ENCODE measurements at regions not wholly inside any gene's neighbourhood (a gene's known extent, or its start where the extent isn't known, plus 50 kb on each side); places are given as distances from the start of the nearest gene placed in this dataset.

DNA sequence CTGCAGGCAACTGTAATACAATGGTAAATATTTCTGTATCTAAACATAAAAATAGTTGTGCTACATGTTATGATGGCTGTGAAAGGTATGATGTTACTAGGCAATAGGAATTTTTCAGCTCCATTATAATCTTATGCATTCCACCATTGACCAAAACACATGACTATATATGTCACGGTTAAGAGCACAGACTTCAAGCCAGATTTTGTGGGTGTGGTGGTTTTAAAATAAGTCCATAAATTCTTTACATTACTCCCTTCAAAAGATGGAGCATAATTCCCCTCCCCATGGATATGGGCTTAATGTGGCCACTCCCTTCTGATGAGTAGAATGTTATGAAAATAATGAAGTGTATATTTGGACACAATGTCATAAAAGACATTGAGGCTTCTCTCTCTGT is 88.4 kb upstream of the TBC1D5 start:
- no peak for DNase-seq
- Histone ChIP-seq H3K27me3 (replicated peaks) (no peaks in the 10 kb centered on the region), H3K4me3 (ENCODE audit: low read depth, low read length) (no peak overlapping the region), H3K27ac (no peak overlapping the region), H3K36me3 (replicated peaks) (no peaks in the 10 kb centered on the region)
- in situ Hi-C loops (cut with HindIII; ENCODE audit: low pct_ligation_motif_present, low sequenced_read_pairs): loop anchor here (25.0 kb wide), 1 partner anchor 218 kb away; no protein-coding TSS in a partner anchor
- TF ChIP-seq CTCF (IDR thresholded peaks at IDR 0.05; ENCODE audit: low read depth, low read length, missing control alignments): no peak

DNA sequence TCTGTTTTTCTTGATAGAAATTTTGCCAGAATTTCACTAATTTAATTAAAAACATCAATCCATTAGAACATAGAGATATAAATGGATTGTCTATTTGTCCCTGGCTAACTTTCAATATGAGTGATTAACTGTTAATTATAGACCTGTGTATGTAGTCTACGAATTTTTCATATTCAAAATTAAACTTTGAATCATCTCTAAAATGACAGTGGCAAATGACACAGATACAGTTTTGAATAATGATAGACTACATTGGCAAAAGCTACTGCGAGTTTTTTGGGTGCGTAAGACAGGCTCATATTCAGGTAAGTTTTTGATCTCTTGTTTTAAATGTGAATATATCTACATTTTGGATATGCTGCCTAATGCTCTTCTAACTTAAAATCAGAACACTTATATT is 86.0 kb upstream of the TBC1D5 start:
- in situ Hi-C loops (cut with HindIII; ENCODE audit: low pct_ligation_motif_present, low sequenced_read_pairs): loop anchor here (25.0 kb wide), 1 partner anchor 216 kb away; no protein-coding TSS in a partner anchor
- no peaks in the 10 kb centered on the region for H3K27me3 ChIP-seq (replicated peaks)
- H3K27ac ChIP-seq: no peak overlapping the region
- H3K36me3 ChIP-seq (replicated peaks): no peaks in the 10 kb centered on the region
- H3K4me3 ChIP-seq (ENCODE audit: low read depth, low read length): no peak overlapping the region
- no peak for TF ChIP-seq CTCF (IDR thresholded peaks at IDR 0.05; ENCODE audit: low read depth, low read length, missing control alignments)
- no peak for DNase-seq

GRCh38 chr3:17825298-17825697 is 82.9 kb upstream of the TBC1D5 start:
- Histone ChIP-seq H3K4me3 (ENCODE audit: low read depth, low read length) (no peak overlapping the region), H3K36me3 (replicated peaks) (no peaks in the 10 kb centered on the region), H3K27ac (no peak overlapping the region), H3K27me3 (replicated peaks) (no peaks in the 10 kb centered on the region)
- in situ Hi-C loops (cut with HindIII; ENCODE audit: low pct_ligation_motif_present, low sequenced_read_pairs): loop anchor here (25.0 kb wide), 1 partner anchor 213 kb away; no protein-coding TSS in a partner anchor
- no peak for DNase-seq
- no peak for TF ChIP-seq CTCF (IDR thresholded peaks at IDR 0.05; ENCODE audit: low read depth, low read length, missing control alignments)

- H3K36me3 ChIP-seq (replicated peaks): no peaks in the 10 kb centered on the region
- no peak overlapping the region for H3K4me3 ChIP-seq (ENCODE audit: low read depth, low read length)
- H3K27ac ChIP-seq: no peak overlapping the region
- no peak for TF ChIP-seq CTCF (IDR thresholded peaks at IDR 0.05; ENCODE audit: low read depth, low read length, missing control alignments)
- in situ Hi-C loops (cut with HindIII; ENCODE audit: low pct_ligation_motif_present, low sequenced_read_pairs): no loop called here
- DNase-seq: no peak
- no peaks in the 10 kb centered on the region for H3K27me3 ChIP-seq (replicated peaks)
Observed at GRCh38 chr3:17823816-17824215, 81.4 kb upstream of the TBC1D5 start.

DNA sequence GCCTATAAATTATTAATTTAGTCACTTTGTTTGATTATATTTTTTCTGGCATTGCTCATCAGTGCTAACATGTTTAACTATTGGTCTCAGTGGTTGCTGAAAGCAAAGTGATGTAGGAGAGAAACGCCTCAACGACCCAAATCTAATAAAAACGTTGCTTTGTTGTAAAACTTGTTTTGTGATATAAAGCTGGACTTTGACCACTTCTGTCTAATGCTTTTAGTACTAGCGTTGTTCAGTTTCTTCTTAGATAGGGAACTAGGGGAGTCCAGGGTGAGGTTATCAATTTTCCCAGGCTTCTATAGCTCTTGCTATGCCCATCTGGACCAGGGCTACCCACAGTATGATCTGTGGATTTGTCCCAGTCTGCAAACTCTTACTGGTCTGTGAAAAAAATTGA is 80.6 kb upstream of the TBC1D5 start:
- H3K4me3 ChIP-seq (ENCODE audit: low read depth, low read length): no peak overlapping the region
- no peaks in the 10 kb centered on the region for H3K27me3 ChIP-seq (replicated peaks)
- no peak overlapping the region for H3K27ac ChIP-seq
- H3K36me3 ChIP-seq (replicated peaks): no peaks in the 10 kb centered on the region
- no peak for DNase-seq
- in situ Hi-C loops (cut with HindIII; ENCODE audit: low pct_ligation_motif_present, low sequenced_read_pairs): no loop called here
- no peak for TF ChIP-seq CTCF (IDR thresholded peaks at IDR 0.05; ENCODE audit: low read depth, low read length, missing control alignments)

DNA sequence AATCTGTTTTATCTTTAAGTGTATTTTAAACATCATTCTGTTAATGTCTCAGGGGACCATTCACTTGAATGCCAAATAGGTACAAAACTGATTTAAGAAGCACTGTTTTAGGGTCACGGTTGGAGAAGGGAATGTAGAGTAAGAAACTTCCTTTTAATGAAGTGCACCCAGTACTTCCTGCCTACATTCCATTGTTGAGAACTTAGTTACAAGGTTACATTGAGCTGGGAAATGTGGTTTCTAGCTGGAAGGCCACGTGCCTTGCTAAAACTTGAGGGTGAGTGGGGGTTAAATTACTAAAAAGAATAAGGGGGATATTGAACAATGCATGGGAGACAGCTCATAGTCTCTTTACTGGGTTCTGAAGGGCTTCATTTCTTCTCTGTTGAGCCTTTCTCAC is 78.3 kb upstream of the TBC1D5 start:
- Histone ChIP-seq H3K4me3 (ENCODE audit: low read depth, low read length) (no peak overlapping the region), H3K27me3 (replicated peaks) (no peaks in the 10 kb centered on the region), H3K36me3 (replicated peaks) (no peaks in the 10 kb centered on the region), H3K27ac (no peak overlapping the region)
- DNase-seq: no peak
- no peak for TF ChIP-seq CTCF (IDR thresholded peaks at IDR 0.05; ENCODE audit: low read depth, low read length, missing control alignments)
- in situ Hi-C loops (cut with HindIII; ENCODE audit: low pct_ligation_motif_present, low sequenced_read_pairs): no loop called here

All from brain microvascular endothelial cell (primary cell).